GM06990 (cell line): ENCODE measurements at regions not wholly inside any gene's neighbourhood (a gene's known extent, or its start where the extent isn't known, plus 50 kb on each side); places are given as distances from the start of the nearest gene placed in this dataset.

ENCODE experiments used
- DNase-seq: peaks from one replicate; pipeline ENCODE4 v3.0.0-alpha.2; 2011; ENCODE audit not compliant: insufficient read length; ENCODE audit errors: extremely low read depth
- H3K27me3 ChIP-seq: replicated peaks from 2 replicates; pipeline ENCODE4 v1.6.0; 2011; ENCODE audit warnings: low read length; ENCODE audit not compliant: control insufficient read depth, insufficient read depth
- H3K36me3 ChIP-seq: 2 replicates; pipeline ENCODE4 v1.5.1; 2011; ENCODE audit warnings: low read length; ENCODE audit not compliant: control insufficient read depth, insufficient read depth
- H3K4me3 ChIP-seq: replicated peaks from 2 replicates; pipeline ENCODE4 v1.5.1; 2011; ENCODE audit warnings: low read depth, mild to moderate bottlenecking, control low read depth, low read length
- TF ChIP-seq, protein P1 (sequence below): IDR thresholded peaks from 2 replicates; pipeline ENCODE4 v1.5.1; 2011; ENCODE audit warnings: low read length, control low read depth, mild to moderate bottlenecking, inconsistent platforms; ENCODE audit not compliant: insufficient read depth, poor library complexity, severe bottlenecking

DNA sequence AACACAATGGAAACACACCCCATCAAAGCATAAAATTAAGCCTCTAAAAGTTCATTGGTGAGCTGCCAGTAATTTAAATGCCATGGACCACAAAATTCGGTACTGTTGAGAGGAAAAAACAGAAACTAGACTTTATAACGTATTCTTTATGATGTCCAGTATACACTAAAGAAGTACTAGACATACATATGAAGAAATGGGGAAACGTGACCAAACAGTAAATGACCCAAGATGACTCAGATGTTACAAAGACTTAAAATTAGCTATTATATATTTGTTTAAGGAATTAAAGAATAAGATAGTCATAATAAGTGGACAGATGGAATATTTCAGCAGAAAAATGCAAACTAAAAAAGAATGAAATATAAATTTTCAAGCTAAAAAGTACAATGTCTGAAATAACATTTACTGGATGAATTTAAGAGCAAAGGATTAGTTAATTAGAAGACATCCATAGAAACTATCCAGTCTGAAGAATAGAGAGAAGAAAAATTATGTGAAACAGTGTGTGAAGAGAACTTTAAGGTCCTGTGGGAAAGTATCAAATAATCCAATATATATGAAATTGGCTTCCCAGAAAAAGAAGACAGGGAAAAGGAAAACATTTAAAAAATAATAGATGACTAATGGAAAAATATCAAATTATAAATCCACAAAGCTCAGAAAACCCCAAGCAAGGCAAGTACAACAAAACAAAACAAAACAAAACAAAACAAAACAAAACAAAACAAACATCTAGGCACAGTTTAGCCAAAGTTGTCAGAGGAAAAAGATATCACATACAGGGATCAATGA, 69.4 kb downstream of the SAMD9 start:
- Histone ChIP-seq H3K4me3 (no peak overlapping the region), H3K27me3 (no peaks in the 10 kb centered on the region), H3K36me3 (no peaks in the 10 kb centered on the region)
- TF ChIP-seq, protein P1, sequence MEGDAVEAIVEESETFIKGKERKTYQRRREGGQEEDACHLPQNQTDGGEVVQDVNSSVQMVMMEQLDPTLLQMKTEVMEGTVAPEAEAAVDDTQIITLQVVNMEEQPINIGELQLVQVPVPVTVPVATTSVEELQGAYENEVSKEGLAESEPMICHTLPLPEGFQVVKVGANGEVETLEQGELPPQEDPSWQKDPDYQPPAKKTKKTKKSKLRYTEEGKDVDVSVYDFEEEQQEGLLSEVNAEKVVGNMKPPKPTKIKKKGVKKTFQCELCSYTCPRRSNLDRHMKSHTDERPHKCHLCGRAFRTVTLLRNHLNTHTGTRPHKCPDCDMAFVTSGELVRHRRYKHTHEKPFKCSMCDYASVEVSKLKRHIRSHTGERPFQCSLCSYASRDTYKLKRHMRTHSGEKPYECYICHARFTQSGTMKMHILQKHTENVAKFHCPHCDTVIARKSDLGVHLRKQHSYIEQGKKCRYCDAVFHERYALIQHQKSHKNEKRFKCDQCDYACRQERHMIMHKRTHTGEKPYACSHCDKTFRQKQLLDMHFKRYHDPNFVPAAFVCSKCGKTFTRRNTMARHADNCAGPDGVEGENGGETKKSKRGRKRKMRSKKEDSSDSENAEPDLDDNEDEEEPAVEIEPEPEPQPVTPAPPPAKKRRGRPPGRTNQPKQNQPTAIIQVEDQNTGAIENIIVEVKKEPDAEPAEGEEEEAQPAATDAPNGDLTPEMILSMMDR: no peak
- DNase-seq: no peak

DNA sequence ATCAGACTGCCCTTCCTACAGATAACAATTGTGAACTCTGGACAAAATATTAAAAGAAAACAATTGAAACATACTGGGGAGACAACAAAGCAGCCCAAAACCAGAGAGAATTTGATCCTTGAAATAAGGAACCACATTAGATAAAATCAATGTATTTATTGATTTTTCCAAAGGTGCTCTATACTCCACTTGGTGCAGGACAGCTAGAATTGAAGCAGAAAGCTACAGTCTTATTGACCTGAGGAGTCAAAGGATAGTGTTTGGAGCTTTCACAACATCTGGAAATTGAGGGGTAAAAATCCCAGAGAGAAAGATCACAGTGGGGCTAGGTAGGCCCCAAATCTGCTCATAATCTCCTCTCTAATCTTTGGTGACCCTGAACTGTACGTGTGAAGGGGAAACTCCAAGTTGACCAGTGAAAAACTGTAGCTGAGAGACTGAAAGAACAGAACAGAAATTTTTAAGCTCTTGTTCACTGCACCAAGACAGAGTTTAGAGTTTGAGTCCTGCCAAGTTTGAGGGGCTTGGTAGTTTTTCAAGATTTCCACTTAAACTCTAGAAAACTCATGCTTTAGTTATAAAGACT, 70.2 kb downstream of the SAMD9 start:
- Histone ChIP-seq H3K36me3 (no peaks in the 10 kb centered on the region), H3K4me3 (no peak overlapping the region), H3K27me3 (no peaks in the 10 kb centered on the region)
- DNase-seq: no peak
- TF ChIP-seq, protein P1: no peak

DNA sequence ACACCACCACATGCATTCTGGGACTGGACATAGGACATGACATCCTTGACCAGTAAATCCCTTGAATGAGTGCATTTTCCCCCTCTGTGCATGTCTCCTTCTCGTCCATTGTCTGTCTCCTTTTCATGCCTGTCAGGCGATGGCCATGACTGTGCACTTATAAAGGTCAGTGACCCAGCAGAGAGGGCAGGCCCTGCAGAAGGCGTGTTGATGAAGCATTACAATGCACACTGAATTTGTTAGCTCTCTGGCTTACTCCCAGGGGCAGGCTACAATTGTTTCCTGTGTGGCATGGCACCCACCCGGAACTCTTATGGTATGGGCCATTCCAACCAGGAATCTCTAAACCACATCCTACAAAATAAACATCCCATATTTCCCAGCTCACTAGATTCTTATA, 71.1 kb downstream of the SAMD9 start:
- no peaks in the 10 kb centered on the region for H3K27me3 ChIP-seq

DNA sequence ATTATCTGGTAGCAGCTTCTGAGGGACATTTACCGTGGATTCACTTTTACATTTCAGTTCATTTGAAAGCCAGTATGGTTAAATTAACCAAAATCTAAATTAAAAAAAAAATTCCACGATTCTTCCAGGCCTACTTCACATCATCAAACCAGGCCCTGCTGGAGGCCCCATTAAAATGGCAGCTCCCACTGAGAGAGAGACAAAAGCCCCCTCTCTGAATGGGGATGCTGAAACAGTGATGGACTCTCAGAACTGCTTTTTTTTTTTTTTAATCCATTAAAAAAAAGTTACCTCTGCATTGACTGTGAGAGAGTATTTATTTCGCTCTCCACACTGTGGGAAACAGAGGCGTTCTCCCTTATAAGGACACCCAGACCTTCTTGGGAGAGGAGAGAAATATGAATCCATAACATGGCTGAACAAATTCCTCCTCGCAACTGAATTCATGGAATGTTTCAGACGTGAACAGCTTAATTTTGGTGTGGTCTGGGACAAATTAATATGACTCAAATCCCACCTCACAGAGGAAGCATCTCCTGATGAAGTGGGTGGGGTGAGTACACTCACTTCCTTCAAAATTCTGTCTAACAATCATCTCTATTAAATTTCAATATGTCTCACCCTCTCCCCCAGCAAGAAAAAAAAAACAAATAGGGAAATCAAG, 73.5 kb downstream of the SAMD9 start:
- no peak overlapping the region for H3K4me3 ChIP-seq
- TF ChIP-seq, protein P1: no peak
- H3K36me3 ChIP-seq: no peaks in the 10 kb centered on the region
- no peak for DNase-seq
- H3K27me3 ChIP-seq: no peaks in the 10 kb centered on the region

More for the DNA sequence above, 71.1 kb downstream of the SAMD9 start:
- TF ChIP-seq, protein P1: no peak
- Histone ChIP-seq H3K4me3 (no peak overlapping the region), H3K36me3 (no peaks in the 10 kb centered on the region)
- DNase-seq: no peak

DNA sequence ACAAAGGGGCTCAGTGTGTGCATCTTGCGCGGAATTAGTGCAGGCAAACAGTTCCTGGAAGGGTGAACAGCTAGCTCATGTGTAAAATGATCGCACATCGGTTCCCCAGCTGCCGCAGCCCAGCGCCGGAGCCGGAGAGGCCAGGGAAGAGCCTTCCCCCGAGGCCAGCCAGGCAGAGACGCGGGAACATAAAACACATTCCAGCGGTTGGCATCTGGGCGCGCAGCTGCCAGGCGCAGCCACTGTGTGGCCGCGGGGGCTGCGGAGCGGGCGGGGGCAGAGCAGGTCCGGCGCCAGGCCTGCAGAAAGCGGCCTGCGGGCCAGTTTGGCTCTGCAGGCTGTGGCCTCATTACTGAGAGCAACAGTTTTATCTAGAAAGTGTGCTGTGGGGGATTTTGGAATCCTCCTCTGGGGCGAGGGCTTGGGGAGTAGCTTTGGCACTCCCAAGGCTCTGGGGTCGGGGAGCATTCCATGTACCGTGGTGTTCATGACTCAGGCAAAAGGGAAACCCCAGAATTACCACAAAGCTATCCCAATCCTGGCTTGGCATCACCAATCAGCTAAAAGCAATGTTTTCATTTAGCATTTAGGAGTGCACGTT, 74.3 kb downstream of the SAMD9 start:
- TF ChIP-seq, protein P1: no peak
- Histone ChIP-seq H3K27me3 (no peaks in the 10 kb centered on the region), H3K4me3 (no peak overlapping the region), H3K36me3 (no peaks in the 10 kb centered on the region)
- no peak for DNase-seq
